GM18858 (cell line): ENCODE measurements at regions not wholly inside any gene's neighbourhood (a gene's known extent, or its start where the extent isn't known, plus 50 kb on each side); places are given as distances from the start of the nearest gene placed in this dataset.
"Not testable (repeated sequence)": the region's sequence is repeated elsewhere in the genome, so short reads cannot be mapped to it uniquely, and the experiment has no call there.

Source experiments
- ATAC-seq: cut with Tn5 transposase; IDR thresholded peaks from one replicate; pipeline ENCODE4 v1.9.1; 2021; ENCODE audit not compliant: unreplicated experiment

- no peak for ATAC-seq
Observed at GRCh38 chr4:16450724-16451123, 224.5 kb upstream of the TAPT1 start.

GRCh38 chr4:16450031-16450430, 223.8 kb upstream of the TAPT1 start:
- ATAC-seq, result no peak

- ATAC-seq, result no peak
Observed at GRCh38 chr4:16449406-16449805, 223.1 kb upstream of the TAPT1 start.

- no peak for ATAC-seq
Observed at GRCh38 chr4:16448241-16448840, 222.1 kb upstream of the TAPT1 start.

- peak; percentile 80 for ATAC-seq
Observed at GRCh38 chr4:16443504-16444088, 217.3 kb upstream of the TAPT1 start.

GRCh38 chr4:16442296-16442695, 216.0 kb upstream of the TAPT1 start:
- ATAC-seq, result no peak

GRCh38 chr4:16439768-16440167, 213.5 kb upstream of the TAPT1 start:
- ATAC-seq, result no peak

GRCh38 chr4:16438986-16439385, 212.7 kb upstream of the TAPT1 start:
- ATAC-seq, result no peak

GRCh38 chr4:16437836-16438235, 211.6 kb upstream of the TAPT1 start:
- no peak for ATAC-seq

GRCh38 chr4:16431866-16432265, 205.6 kb upstream of the TAPT1 start:
- no peak for ATAC-seq

- no peak for ATAC-seq
Observed at GRCh38 chr4:16418814-16419213, 192.5 kb upstream of the TAPT1 start.

- ATAC-seq, result no peak
Observed at GRCh38 chr4:16417198-16417597, 190.9 kb upstream of the TAPT1 start.

GRCh38 chr4:16416601-16417000, 190.3 kb upstream of the TAPT1 start:
- no peak for ATAC-seq

GRCh38 chr4:16415751-16416150, 189.5 kb upstream of the TAPT1 start:
- no peak for ATAC-seq

GRCh38 chr4:16413814-16414555, 187.7 kb upstream of the TAPT1 start:
- ATAC-seq, result no peak

- ATAC-seq, result no peak
Observed at GRCh38 chr4:16411501-16412085, 185.3 kb upstream of the TAPT1 start.

GRCh38 chr4:16393216-16393615, 166.9 kb upstream of the TAPT1 start:
- ATAC-seq, result not testable (repeated sequence)

GRCh38 chr4:16391196-16391595, 164.9 kb upstream of the TAPT1 start:
- no peak for ATAC-seq

GRCh38 chr4:16387448-16387847, 161.2 kb upstream of the TAPT1 start:
- ATAC-seq, result no peak

GRCh38 chr4:16386711-16387320, 160.5 kb upstream of the TAPT1 start:
- ATAC-seq, result no peak

GRCh38 chr4:16384576-16384975, 158.3 kb upstream of the TAPT1 start:
- no peak for ATAC-seq

- no peak for ATAC-seq
Observed at GRCh38 chr4:16382571-16382970, 156.3 kb upstream of the TAPT1 start.
